ENCODE measurements at regions not wholly inside any gene's neighbourhood (a gene's known extent, or its start where the extent isn't known, plus 50 kb on each side); places are given as distances from the start of the nearest gene placed in this dataset.

GRCh38 chr5:9954869-9955268 is 294.8 kb downstream of the ATPSCKMT start:
- no peak overlapping the region for H3K4me3 ChIP-seq (ENCODE audit: low read depth, low read length)
- DNase-seq (ENCODE audit: low read depth) = no peak
- TF ChIP-seq, protein P1, sequence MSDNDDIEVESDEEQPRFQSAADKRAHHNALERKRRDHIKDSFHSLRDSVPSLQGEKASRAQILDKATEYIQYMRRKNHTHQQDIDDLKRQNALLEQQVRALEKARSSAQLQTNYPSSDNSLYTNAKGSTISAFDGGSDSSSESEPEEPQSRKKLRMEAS (IDR thresholded peaks at IDR 0.05; ENCODE audit: low read depth, low read length) = no peak
- TF ChIP-seq MYC (IDR thresholded peaks at IDR 0.05; ENCODE audit: low read depth, low read length) (no peak), CTCF (IDR thresholded peaks at IDR 0.05; ENCODE audit: low read depth, low read length) (no peak), POLR2A (IDR thresholded peaks at IDR 0.05; ENCODE audit: extremely low read depth, insufficient read length) (no peak)

DNA sequence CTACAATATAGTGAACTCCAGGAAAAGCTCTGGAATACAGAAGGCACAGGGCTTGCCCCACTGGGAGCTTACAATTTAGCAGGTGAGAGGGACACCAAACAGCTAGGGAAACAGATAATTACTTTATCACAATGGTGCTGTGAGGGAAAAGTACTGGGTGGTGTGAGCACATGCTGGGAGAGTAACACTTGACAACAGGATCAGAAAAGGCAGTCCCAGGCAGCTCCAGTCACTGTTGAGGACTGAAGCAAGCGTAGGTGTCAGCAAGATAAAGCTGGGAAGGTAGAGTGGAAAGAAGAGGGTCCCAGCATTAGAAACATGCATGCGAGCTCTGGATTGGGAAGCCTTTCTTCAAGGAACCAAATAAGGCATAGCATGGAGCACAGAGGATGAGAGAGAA is 296.0 kb downstream of the ATPSCKMT start:
- H3K4me3 ChIP-seq (ENCODE audit: low read depth, low read length) = no peak overlapping the region
- DNase-seq (ENCODE audit: low read depth) = no peak
- TF ChIP-seq, protein P1 (IDR thresholded peaks at IDR 0.05; ENCODE audit: low read depth, low read length) = no peak
- TF ChIP-seq POLR2A (IDR thresholded peaks at IDR 0.05; ENCODE audit: extremely low read depth, insufficient read length) (no peak), MYC (IDR thresholded peaks at IDR 0.05; ENCODE audit: low read depth, low read length) (no peak), CTCF (IDR thresholded peaks at IDR 0.05; ENCODE audit: low read depth, low read length) (no peak)

DNA sequence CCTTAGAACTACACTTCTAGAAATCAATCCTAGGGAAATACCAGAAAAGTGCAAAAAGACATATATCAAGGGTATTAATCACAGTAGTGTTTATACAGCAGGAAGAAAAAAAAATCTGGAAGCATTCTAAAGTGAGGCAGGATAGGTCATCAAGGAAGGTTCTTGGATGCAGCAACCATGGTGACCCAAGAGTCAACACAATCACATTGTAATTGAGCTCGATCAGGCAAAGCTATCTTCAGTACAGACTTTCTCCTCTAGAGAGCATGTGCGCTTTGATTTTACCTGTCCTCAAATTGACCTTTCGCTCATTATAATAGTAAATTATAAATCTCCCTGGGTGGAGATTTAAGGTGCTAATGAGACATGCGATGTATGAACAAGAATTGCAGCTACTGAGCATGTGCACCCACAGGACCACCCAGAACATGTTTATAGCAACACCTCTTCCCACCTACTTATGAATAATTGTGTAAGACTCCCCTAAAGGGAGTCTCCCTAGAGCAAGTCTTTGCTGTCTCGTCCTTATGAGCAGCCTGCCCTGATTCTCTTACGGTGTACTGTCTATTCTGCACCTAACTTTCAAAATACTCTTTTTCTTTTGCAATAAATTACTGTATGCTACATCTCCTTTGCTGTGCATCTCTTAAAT is 297.7 kb downstream of the ATPSCKMT start:
- DNase-seq (ENCODE audit: low read depth) = no peak
- TF ChIP-seq POLR2A (IDR thresholded peaks at IDR 0.05; ENCODE audit: extremely low read depth, insufficient read length) = no peak
- TF ChIP-seq CTCF (IDR thresholded peaks at IDR 0.05; ENCODE audit: low read depth, low read length) = no peak
- no peak for TF ChIP-seq MYC (IDR thresholded peaks at IDR 0.05; ENCODE audit: low read depth, low read length)
- no peak overlapping the region for H3K4me3 ChIP-seq (ENCODE audit: low read depth, low read length)

DNA sequence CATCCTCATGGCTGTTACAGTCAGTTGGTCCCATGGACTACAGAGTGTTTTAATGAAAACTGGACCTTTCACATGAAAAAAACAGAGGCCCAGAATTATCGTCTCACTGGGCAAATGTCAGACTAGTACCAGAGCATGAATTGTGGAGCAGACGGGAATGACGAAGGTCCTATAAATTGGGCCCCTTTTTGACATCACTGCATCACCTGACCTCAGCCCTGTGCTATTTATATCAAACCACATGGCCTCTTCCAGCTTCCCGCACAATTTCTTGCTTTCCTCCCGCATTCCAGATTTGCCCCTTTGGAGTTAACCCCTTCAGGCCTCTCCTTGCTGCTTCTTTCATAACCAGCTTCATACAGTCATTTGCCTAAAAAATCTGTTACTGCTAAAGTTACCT is 301.7 kb downstream of the ATPSCKMT start:
- H3K4me3 ChIP-seq (ENCODE audit: low read depth, low read length) = no peak overlapping the region
- TF ChIP-seq CTCF (IDR thresholded peaks at IDR 0.05; ENCODE audit: low read depth, low read length) (no peak), POLR2A (IDR thresholded peaks at IDR 0.05; ENCODE audit: extremely low read depth, insufficient read length) (no peak), MYC (IDR thresholded peaks at IDR 0.05; ENCODE audit: low read depth, low read length) (no peak)
- TF ChIP-seq, protein P1 (IDR thresholded peaks at IDR 0.05; ENCODE audit: low read depth, low read length) = no peak
- DNase-seq (ENCODE audit: low read depth) = no peak

DNA sequence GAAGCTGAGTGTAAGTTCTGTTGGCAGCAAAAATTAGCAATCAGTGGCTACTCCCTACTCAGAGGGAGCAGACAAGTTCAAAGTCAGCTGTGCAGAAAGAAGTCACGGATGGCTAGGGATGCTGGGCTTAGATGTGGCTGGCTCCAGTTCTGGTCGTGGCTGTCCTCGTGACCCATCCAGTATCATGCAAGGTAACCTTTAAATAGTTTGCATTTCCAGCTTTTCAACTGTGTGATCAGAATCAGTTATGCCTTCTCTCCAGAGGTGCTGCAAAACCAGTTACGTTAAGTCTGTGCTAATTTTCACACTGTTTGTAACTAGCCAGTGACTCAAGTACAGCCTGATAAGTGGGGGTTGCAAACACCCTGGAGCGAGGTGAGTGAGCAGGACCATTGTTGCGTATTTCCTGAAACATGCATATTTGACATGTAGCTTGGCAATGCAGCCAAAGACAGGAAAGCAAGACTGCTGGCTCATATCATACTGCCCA is 302.4 kb downstream of the ATPSCKMT start:
- TF ChIP-seq MYC (IDR thresholded peaks at IDR 0.05; ENCODE audit: low read depth, low read length) (no peak), CTCF (IDR thresholded peaks at IDR 0.05; ENCODE audit: low read depth, low read length) (no peak), POLR2A (IDR thresholded peaks at IDR 0.05; ENCODE audit: extremely low read depth, insufficient read length) (no peak)
- TF ChIP-seq, protein P1 (IDR thresholded peaks at IDR 0.05; ENCODE audit: low read depth, low read length) = no peak
- H3K4me3 ChIP-seq (ENCODE audit: low read depth, low read length) = no peak overlapping the region
- DNase-seq (ENCODE audit: low read depth) = no peak

Measured in NB4 (cell line).